Sigmoid colon (tissue), 6 donors: ENCODE measurements at regions not wholly inside any gene's neighbourhood (a gene's known extent, or its start where the extent isn't known, plus 50 kb on each side); places are given as distances from the start of the nearest gene placed in this dataset.

Experiments used
- DNase-seq: peaks from one replicate; pipeline ENCODE4 v3.0.0-alpha.2; 2019
- H3K27ac ChIP-seq, 4 donors: fragments of 200-600 bp; sonication (generic); one replicate each; pipeline ENCODE4 v1.5.1; 2016 to 2019; ENCODE audit warnings: mild to moderate bottlenecking in 1 of 4
- H3K27me3 ChIP-seq, 3 donors: fragments of 200-600 bp; sonication (generic); one replicate each; pipeline ENCODE4 v1.5.1; 2019; ENCODE audit warnings: mild to moderate bottlenecking in 1 of 3
- H3K36me3 ChIP-seq, 4 donors: fragments of 200-600 bp; sonication (generic); one replicate each; pipeline ENCODE4 v1.5.1; 2016 to 2019
- H3K4me1 ChIP-seq, 4 donors: fragments of 200-600 bp; sonication (generic); one replicate each; pipeline ENCODE4 v1.5.1; 2017 to 2019
- H3K4me3 ChIP-seq, 4 donors: fragments of 200-600 bp; sonication (generic); one replicate each; pipeline ENCODE4 v1.5.1; 2017 to 2019; ENCODE audit warnings: mild to moderate bottlenecking in 2 of 4, moderate library complexity in 1 of 4
- H3K9me3 ChIP-seq, 4 donors: fragments of 200-600 bp in 3 of 4; sonication (generic) in 3 of 4; one replicate each; pipeline versions ENCODE4 v1.5.1 to v1.6.1; 2013 to 2019
- EP300 ChIP-seq, 4 donors: sonication (generic); formaldehyde crosslinking; IDR thresholded peaks; one replicate each; pipeline ENCODE4 v1.6.1; 2017; ENCODE audit warnings: antibody characterized with exemption in 4 of 4
- POLR2A ChIP-seq, 2 donors: fragments of 450-650 bp; IDR thresholded peaks; one replicate each; pipeline ENCODE4 v1.6.1; 2016; ENCODE audit warnings: antibody characterized with exemption in 2 of 2, mild to moderate bottlenecking in 2 of 2, moderate library complexity in 2 of 2
- POLR2AphosphoS5 ChIP-seq, 4 donors: sonication (generic); formaldehyde crosslinking; IDR thresholded peaks; one replicate each; pipeline ENCODE4 v1.6.1; 2017; ENCODE audit warnings: antibody characterized with exemption in 4 of 4
- WGBS, 2 donors: extraction: QIAGEN DNeasy Blood & Tissue Kit; methylation state at CpG; one replicate each; pipeline ENCODE4 v1.1.7; 2013; 5-methylcytosine and 5-hydroxymethylcytosine counted together
- intact Hi-C: fragments of 100-400 bp; cut with DNase I; formaldehyde crosslinking; loops from one replicate; pipeline ENCODE4 v1.15.1; 2023
- TF ChIP-seq, protein P1 (sequence below), 4 experiments: fragments of 450-650 bp in 3 of 4; fragments of 200-600 bp in 1 of 4; IDR thresholded peaks; one replicate each; pipeline ENCODE4 v1.5.1; 2016 to 2019; ENCODE audit warnings: antibody characterized with exemption in 4 of 4, mild to moderate bottlenecking in 3 of 4, moderate library complexity in 2 of 4
- donor health status: healthy with polysubstance abuse.
- donor health status: healthy.

DNA sequence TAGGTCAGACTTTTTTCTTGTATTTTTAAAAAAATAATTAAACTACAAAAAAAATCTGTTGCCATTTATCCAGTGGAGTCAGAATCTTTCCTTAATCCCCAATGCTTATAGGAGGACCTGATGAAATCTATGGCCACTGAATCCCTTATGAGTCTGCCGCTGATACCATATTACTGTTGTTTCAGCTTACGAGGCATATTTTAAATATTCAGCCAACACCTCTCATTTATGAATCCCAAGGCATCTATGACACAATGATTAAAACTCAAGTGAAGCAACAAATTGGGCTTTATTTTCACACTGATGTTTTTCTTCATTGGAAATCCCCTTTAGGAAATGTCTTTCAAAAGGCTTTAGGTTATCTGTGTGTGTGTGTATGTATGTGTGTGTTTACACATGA, 137.8 kb upstream of the PUDP start:
- no peak overlapping the region for H3K4me3 ChIP-seq
- DNase-seq: no peak
- no peaks in the 10 kb centered on the region for H3K9me3 ChIP-seq
- H3K4me1 ChIP-seq: no peaks in the 10 kb centered on the region
- no peaks in the 10 kb centered on the region for H3K36me3 ChIP-seq
- no peaks in the 10 kb centered on the region for H3K27me3 ChIP-seq
- no peak overlapping the region for H3K27ac ChIP-seq
- 97 to 98% methylated on average over 2 of the region's 2 CpGs for WGBS, 2 donors
- intact Hi-C loops: no loop called here
- TF ChIP-seq, protein P1, sequence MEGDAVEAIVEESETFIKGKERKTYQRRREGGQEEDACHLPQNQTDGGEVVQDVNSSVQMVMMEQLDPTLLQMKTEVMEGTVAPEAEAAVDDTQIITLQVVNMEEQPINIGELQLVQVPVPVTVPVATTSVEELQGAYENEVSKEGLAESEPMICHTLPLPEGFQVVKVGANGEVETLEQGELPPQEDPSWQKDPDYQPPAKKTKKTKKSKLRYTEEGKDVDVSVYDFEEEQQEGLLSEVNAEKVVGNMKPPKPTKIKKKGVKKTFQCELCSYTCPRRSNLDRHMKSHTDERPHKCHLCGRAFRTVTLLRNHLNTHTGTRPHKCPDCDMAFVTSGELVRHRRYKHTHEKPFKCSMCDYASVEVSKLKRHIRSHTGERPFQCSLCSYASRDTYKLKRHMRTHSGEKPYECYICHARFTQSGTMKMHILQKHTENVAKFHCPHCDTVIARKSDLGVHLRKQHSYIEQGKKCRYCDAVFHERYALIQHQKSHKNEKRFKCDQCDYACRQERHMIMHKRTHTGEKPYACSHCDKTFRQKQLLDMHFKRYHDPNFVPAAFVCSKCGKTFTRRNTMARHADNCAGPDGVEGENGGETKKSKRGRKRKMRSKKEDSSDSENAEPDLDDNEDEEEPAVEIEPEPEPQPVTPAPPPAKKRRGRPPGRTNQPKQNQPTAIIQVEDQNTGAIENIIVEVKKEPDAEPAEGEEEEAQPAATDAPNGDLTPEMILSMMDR (IDR thresholded peaks at IDR 0.05): no peak

DNA sequence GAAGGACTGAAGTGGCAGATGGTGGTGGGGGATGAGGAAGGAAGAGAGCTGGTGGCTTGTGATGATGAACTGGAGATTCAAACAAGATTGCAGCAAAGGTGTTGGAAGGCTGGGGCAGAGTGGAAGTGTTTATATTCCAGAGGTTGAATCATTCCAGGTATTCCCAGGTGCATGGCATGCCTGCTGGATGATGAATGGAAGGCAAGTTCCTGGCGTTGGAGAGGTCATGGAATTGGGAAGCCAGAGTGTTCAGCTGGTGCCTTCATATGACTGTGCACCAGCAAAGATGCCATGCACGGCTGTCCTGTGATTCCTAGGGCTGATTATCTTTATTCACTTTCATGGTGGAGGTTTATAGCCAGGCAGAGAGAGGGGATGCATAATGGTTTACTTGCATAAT, 135.8 kb upstream of the PUDP start:
- WGBS, 2 donors: 86 to 96% methylated on average over 2 of the region's 2 CpGs
- no peak for TF ChIP-seq POLR2A (IDR thresholded peaks at IDR 0.05)
- Histone ChIP-seq H3K4me1 (no peaks in the 10 kb centered on the region), H3K4me3 (no peak overlapping the region), H3K27me3 (no peaks in the 10 kb centered on the region), H3K27ac (no peak overlapping the region), H3K36me3 (no peaks in the 10 kb centered on the region), H3K9me3 (no peaks in the 10 kb centered on the region)
- no peak for DNase-seq
- intact Hi-C loops: no loop called here

DNA sequence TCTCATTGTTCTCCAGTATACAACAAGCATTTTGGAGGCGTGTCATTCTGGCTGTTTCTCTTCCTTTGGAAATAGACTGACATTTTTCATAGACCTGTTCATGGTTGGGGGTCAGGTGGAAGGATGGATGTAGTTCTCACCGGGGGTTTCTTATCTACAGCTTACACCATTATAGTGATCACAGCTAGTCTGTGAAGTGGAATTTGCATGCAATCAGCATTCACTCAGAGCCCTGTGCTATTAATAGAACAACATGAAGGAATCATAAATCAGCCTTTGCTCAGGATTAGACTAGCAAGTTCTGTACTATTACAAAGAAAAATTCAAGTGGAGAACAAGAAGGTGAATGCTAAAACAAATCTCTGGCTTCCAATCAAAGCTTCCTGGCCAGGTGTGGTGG, 132.6 kb upstream of the PUDP start:
- Histone ChIP-seq H3K27me3 (no peaks in the 10 kb centered on the region), H3K36me3 (no peaks in the 10 kb centered on the region), H3K4me1 (no peaks in the 10 kb centered on the region), H3K4me3 (no peak overlapping the region), H3K27ac (no peak overlapping the region), H3K9me3 (no peaks in the 10 kb centered on the region)
- TF ChIP-seq, protein P1 (IDR thresholded peaks at IDR 0.05): no peak
- TF ChIP-seq POLR2AphosphoS5 (IDR thresholded peaks at IDR 0.05): no peak
- TF ChIP-seq EP300 (IDR thresholded peaks at IDR 0.05): no peak
- no peak for TF ChIP-seq POLR2A (IDR thresholded peaks at IDR 0.05)
- no peak for DNase-seq
- intact Hi-C loops: no loop called here
- 67 to 83% methylated on average over 2 of the region's 2 CpGs for WGBS, 2 donors

DNA sequence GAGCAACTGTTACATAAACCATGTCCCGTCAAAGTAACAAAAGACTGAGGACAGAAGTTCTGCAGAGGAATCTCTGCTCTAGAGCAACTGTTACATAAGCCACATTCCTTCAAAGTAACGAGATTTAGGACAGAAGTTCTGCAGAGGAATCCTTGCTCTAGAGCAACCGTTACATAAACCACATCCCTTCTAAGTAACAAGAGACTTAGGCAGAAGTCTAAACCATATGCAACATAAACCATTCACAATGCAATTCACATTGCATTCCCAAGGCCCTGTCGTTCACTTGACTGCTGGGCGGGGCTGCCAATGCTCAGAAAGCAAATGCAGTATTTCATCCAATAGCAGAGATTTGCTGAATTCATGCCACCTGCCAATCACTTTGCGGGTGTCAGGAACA, 124.4 kb upstream of the PUDP start:
- Histone ChIP-seq H3K27me3 (no peaks in the 10 kb centered on the region), H3K27ac (no peak overlapping the region), H3K4me3 (no peak overlapping the region), H3K4me1 (peaks cover 0 to 6% (median 0%) of the 10 kb centered on the region in 4 donors), H3K36me3 (no peaks in the 10 kb centered on the region), H3K9me3 (no peaks in the 10 kb centered on the region)
- 69 to 74% methylated on average over 6 of the region's 6 CpGs for WGBS, 2 donors
- TF ChIP-seq POLR2A (IDR thresholded peaks at IDR 0.05) (no peak), EP300 (IDR thresholded peaks at IDR 0.05) (no peak), POLR2AphosphoS5 (IDR thresholded peaks at IDR 0.05) (no peak)
- TF ChIP-seq, protein P1 (IDR thresholded peaks at IDR 0.05): no peak
- intact Hi-C loops: no loop called here
- no peak for DNase-seq

DNA sequence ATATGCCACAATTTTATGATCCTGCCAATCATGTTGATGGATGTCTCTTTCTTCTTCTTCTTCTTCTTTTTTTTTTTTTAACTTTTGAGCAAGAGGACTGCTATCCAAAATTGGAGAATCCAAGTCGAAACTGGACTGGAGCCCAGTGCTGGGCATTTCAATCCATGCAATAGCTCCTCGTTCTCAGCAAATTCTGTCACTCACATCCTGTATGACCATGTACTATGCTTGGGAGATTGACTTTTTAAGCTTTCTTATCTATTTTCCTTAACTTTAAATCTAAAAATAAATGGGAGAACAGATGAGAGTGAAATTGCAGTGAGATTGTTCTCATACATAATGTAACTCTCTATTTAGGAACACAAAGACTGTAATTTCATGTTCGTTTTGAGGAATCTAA, 123.0 kb upstream of the PUDP start:
- WGBS, 2 donors: 86 to 91% methylated on average over 3 of the region's 3 CpGs
- TF ChIP-seq EP300 (IDR thresholded peaks at IDR 0.05) (no peak), POLR2AphosphoS5 (IDR thresholded peaks at IDR 0.05) (no peak), POLR2A (IDR thresholded peaks at IDR 0.05) (no peak)
- TF ChIP-seq, protein P1 (IDR thresholded peaks at IDR 0.05): no peak
- Histone ChIP-seq H3K27ac (no peak overlapping the region), H3K4me1 (peaks cover 0 to 6% (median 0%) of the 10 kb centered on the region in 4 donors), H3K4me3 (no peak overlapping the region), H3K27me3 (no peaks in the 10 kb centered on the region), H3K9me3 (no peaks in the 10 kb centered on the region), H3K36me3 (no peaks in the 10 kb centered on the region)
- intact Hi-C loops: no loop called here
- no peak for DNase-seq
